Activated naive CD4-positive, alpha-beta T cell treated with anti-CD3 and anti-CD28 coated beads, Interleukin-2, amount 50 U/mL, for 24 hours (primary cell): ENCODE measurements at regions not wholly inside any gene's neighbourhood (a gene's known extent, or its start where the extent isn't known, plus 50 kb on each side); places are given as distances from the start of the nearest gene placed in this dataset.

Source experiments
- H3K27ac Mint-ChIP-seq: one replicate; pipeline ENCODE4 v1.8.0; 2021; ENCODE audit warnings: mild to moderate bottlenecking, mixed read lengths
- H3K27me3 Mint-ChIP-seq: one replicate; pipeline ENCODE4 v1.8.0; 2021; ENCODE audit warnings: mixed read lengths
- H3K36me3 Mint-ChIP-seq: one replicate; pipeline ENCODE4 v1.8.0; 2021; ENCODE audit warnings: mixed read lengths
- H3K4me1 Mint-ChIP-seq: one replicate; pipeline ENCODE4 v1.8.0; 2021; ENCODE audit warnings: mixed read lengths
- H3K4me3 Mint-ChIP-seq: one replicate; pipeline ENCODE4 v1.8.0; 2021; ENCODE audit warnings: mild to moderate bottlenecking, mixed read lengths
- H3K9me3 Mint-ChIP-seq: one replicate; pipeline ENCODE4 v1.8.0; 2021; ENCODE audit warnings: mixed read lengths

- Mint-ChIP-seq H3K4me3 (no peak overlapping the region), H3K4me1 (no peaks in the 10 kb centered on the region), H3K9me3 (no peaks in the 10 kb centered on the region), H3K27ac (no peak overlapping the region), H3K27me3 (no peaks in the 10 kb centered on the region), H3K36me3 (no peaks in the 10 kb centered on the region)
Measured at GRCh38 chr18:61239051-61239450, 94.2 kb upstream of the CDH20 start.

GRCh38 chr18:61241260-61241853 is 91.9 kb upstream of the CDH20 start:
- Mint-ChIP-seq H3K27me3 (no peaks in the 10 kb centered on the region), H3K36me3 (no peaks in the 10 kb centered on the region), H3K9me3 (no peaks in the 10 kb centered on the region), H3K27ac (no peak overlapping the region), H3K4me1 (no peaks in the 10 kb centered on the region), H3K4me3 (no peak overlapping the region)

- Mint-ChIP-seq H3K9me3 (no peaks in the 10 kb centered on the region), H3K36me3 (no peaks in the 10 kb centered on the region), H3K4me3 (no peak overlapping the region), H3K27me3 (no peaks in the 10 kb centered on the region), H3K4me1 (no peaks in the 10 kb centered on the region), H3K27ac (no peak overlapping the region)
Measured at GRCh38 chr18:61244632-61245031, 88.6 kb upstream of the CDH20 start.

- H3K4me1 Mint-ChIP-seq, result no peaks in the 10 kb centered on the region
- no peaks in the 10 kb centered on the region for H3K27me3 Mint-ChIP-seq
- no peak overlapping the region for H3K27ac Mint-ChIP-seq
- H3K36me3 Mint-ChIP-seq, result no peaks in the 10 kb centered on the region
- no peaks in the 10 kb centered on the region for H3K9me3 Mint-ChIP-seq
- no peak overlapping the region for H3K4me3 Mint-ChIP-seq
Measured at GRCh38 chr18:61245276-61245675, 88.0 kb upstream of the CDH20 start.

- Mint-ChIP-seq H3K27me3 (no peaks in the 10 kb centered on the region), H3K4me1 (no peaks in the 10 kb centered on the region), H3K27ac (no peak overlapping the region), H3K4me3 (no peak overlapping the region), H3K9me3 (no peaks in the 10 kb centered on the region), H3K36me3 (no peaks in the 10 kb centered on the region)
Measured at GRCh38 chr18:61248589-61248988, 84.6 kb upstream of the CDH20 start.

DNA sequence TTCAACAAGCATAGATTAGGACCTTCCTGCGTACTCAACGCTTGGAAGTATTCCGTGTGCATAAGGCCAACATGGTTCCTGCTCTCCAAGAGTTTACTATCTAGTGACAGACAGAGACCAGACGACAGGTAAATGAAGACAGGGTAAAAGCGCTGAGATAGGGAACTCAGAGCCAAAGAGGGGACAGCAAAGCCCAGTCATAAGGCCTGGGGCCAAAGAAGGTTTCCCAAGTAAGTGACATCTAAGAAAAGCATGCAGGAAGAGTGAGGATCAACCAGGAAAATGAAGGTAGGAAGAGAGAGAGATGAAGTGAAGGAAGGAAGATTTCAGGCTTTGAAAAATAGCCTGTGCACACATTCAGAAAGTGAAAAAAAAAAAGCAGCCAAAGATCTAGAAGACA is 76.9 kb upstream of the CDH20 start:
- Mint-ChIP-seq H3K36me3 (no peaks in the 10 kb centered on the region), H3K27ac (no peak overlapping the region), H3K27me3 (no peaks in the 10 kb centered on the region), H3K4me1 (no peaks in the 10 kb centered on the region), H3K9me3 (no peaks in the 10 kb centered on the region), H3K4me3 (no peak overlapping the region)

DNA sequence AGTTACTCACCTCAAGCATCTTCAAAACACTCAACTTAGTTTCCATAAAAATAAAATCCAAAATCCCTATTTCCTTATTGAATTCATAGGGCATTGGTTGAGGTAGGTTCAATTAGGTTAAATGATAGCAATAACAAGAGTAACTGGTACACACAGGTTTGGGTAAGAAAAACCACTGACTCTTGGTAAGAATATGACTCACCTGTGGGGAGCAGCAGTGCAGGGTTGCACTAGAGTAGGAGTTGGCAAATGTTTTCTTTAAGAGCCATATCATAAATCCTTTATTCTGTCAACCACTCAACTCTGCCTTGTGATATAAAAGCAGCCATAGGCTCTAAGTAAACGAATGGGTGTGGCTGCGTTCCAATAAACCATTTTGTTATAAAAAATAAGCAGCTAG is 71.4 kb upstream of the CDH20 start:
- Mint-ChIP-seq H3K4me3 (no peak overlapping the region), H3K27ac (no peak overlapping the region), H3K4me1 (no peaks in the 10 kb centered on the region), H3K9me3 (peaks cover 10% of the 10 kb centered on the region), H3K27me3 (no peaks in the 10 kb centered on the region), H3K36me3 (no peaks in the 10 kb centered on the region)

- Mint-ChIP-seq H3K36me3 (no peaks in the 10 kb centered on the region), H3K9me3 (peaks cover 10% of the 10 kb centered on the region), H3K27me3 (no peaks in the 10 kb centered on the region), H3K27ac (no peak overlapping the region), H3K4me3 (no peak overlapping the region), H3K4me1 (no peaks in the 10 kb centered on the region)
Measured at GRCh38 chr18:61272793-61273192, 60.4 kb upstream of the CDH20 start.

GRCh38 chr18:61273533-61273932 is 59.7 kb upstream of the CDH20 start:
- Mint-ChIP-seq H3K4me3 (no peak overlapping the region), H3K9me3 (peaks cover 8% of the 10 kb centered on the region), H3K27me3 (no peaks in the 10 kb centered on the region), H3K36me3 (no peaks in the 10 kb centered on the region), H3K4me1 (no peaks in the 10 kb centered on the region), H3K27ac (no peak overlapping the region)

- Mint-ChIP-seq H3K27me3 (no peaks in the 10 kb centered on the region), H3K9me3 (peaks cover 8% of the 10 kb centered on the region), H3K4me1 (no peaks in the 10 kb centered on the region), H3K36me3 (no peaks in the 10 kb centered on the region), H3K27ac (no peak overlapping the region), H3K4me3 (no peak overlapping the region)
Measured at GRCh38 chr18:61274416-61274960, 58.7 kb upstream of the CDH20 start.

DNA sequence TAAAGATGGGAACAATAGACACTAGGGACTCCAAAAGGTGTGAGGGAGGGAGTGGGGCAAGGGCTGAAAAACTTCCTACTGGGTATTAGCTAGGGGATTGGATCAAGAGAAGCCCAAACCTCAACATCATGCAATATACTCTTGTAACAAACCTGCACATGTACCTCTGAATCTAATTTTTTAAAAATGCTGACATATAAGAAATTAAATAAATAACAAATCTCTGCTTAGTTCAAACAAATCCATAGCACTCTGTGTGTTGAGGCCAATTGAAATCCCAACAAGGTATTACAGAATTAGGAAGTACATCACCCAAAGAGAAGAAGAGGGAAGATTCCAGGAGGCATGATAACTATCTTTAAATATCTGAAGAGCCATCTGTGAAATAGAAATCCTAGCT is 55.4 kb upstream of the CDH20 start:
- Mint-ChIP-seq H3K36me3 (no peaks in the 10 kb centered on the region), H3K27ac (no peak overlapping the region), H3K9me3 (peaks cover 16% of the 10 kb centered on the region), H3K4me3 (no peak overlapping the region), H3K4me1 (no peaks in the 10 kb centered on the region), H3K27me3 (no peaks in the 10 kb centered on the region)

DNA sequence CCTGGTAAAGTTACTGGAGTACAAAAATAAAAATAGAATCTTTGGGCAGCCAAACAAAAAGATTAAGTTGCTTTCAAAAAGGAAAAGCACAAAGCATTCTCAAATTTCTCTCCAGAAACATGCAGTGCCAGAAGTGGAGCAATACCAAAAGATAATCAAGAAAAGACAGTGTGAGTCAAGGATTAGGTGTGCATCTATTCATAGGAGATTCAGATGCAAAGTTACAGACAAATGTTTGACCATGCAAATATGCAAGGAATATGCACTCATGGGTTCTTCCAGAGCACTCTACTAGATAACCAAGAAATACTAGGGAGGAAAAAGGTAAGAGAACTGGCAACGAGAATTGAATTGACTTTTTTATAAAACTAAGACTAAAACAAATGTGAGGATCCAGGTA is 51.8 kb upstream of the CDH20 start:
- peaks cover 8% of the 10 kb centered on the region for H3K9me3 Mint-ChIP-seq
- no peaks in the 10 kb centered on the region for H3K4me1 Mint-ChIP-seq
- no peaks in the 10 kb centered on the region for H3K27me3 Mint-ChIP-seq
- no peak overlapping the region for H3K4me3 Mint-ChIP-seq
- H3K36me3 Mint-ChIP-seq, result no peaks in the 10 kb centered on the region
- no peak overlapping the region for H3K27ac Mint-ChIP-seq

GRCh38 chr18:61282926-61283325 is 50.3 kb upstream of the CDH20 start:
- H3K4me3 Mint-ChIP-seq, result no peak overlapping the region
- no peaks in the 10 kb centered on the region for H3K36me3 Mint-ChIP-seq
- H3K27me3 Mint-ChIP-seq, result no peaks in the 10 kb centered on the region
- no peak overlapping the region for H3K27ac Mint-ChIP-seq
- H3K9me3 Mint-ChIP-seq, result peaks cover 8% of the 10 kb centered on the region
- no peaks in the 10 kb centered on the region for H3K4me1 Mint-ChIP-seq
